ENCODE measurements at regions not wholly inside any gene's neighbourhood (a gene's known extent, or its start where the extent isn't known, plus 50 kb on each side); places are given as distances from the start of the nearest gene placed in this dataset.

DNA sequence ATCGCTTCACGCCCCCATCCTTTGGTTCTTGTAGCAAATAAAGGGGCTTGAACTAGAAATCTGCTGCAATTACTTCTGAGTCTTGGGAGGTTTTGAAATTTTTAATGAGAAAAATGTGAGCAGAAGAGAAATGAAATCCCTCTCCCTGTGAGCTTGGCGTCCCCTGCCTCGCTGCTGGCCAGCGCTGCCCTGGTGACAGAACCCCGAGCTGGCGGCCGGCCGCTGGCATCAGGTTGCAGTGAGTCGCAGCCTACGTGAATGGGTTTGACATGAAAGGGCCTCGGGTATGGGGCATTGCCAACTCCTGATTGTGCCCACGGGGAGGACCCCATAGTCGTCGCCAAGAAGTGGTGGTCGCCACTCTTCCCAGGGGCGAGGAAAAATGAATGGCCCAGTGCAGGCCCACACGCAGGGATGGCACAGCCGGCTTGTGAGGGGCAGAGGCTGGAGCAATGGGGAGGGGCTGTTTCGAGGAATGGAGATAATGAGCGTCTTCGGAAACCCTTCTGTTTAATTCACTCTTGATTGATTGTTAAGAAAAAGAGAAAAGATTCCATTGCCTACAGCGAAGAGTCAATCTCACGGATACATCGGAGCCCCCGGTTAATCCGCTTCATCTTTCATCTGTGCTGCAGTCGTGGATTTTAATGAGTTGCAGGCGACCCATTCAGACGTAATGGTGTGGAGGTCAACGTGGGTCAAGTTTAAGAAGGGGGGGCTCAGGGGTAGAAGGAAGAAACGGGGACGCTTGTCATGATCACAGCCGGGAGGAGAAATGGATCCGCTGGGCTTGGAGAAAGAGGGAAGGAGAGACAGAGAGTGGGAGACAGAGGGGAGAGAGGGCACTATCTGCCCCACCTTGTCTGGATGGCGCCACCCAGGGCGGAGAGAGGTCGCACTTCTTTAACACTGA, 380.1 kb downstream of the THBS2 start:
- Histone ChIP-seq H3K36me3 (replicated peaks) (no peaks in the 10 kb centered on the region), H3K27me3 (replicated peaks) (no peaks in the 10 kb centered on the region), H3K4me3 (ENCODE audit: low read depth, low read length) (no peak overlapping the region), H3K27ac (no peak overlapping the region)
- in situ Hi-C loops (cut with HindIII; ENCODE audit: low pct_ligation_motif_present, low sequenced_read_pairs), result no loop called here
- TF ChIP-seq, protein P1, sequence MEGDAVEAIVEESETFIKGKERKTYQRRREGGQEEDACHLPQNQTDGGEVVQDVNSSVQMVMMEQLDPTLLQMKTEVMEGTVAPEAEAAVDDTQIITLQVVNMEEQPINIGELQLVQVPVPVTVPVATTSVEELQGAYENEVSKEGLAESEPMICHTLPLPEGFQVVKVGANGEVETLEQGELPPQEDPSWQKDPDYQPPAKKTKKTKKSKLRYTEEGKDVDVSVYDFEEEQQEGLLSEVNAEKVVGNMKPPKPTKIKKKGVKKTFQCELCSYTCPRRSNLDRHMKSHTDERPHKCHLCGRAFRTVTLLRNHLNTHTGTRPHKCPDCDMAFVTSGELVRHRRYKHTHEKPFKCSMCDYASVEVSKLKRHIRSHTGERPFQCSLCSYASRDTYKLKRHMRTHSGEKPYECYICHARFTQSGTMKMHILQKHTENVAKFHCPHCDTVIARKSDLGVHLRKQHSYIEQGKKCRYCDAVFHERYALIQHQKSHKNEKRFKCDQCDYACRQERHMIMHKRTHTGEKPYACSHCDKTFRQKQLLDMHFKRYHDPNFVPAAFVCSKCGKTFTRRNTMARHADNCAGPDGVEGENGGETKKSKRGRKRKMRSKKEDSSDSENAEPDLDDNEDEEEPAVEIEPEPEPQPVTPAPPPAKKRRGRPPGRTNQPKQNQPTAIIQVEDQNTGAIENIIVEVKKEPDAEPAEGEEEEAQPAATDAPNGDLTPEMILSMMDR (IDR thresholded peaks at IDR 0.05; ENCODE audit: low read depth, low read length, missing control alignments), result no peak
- no peak for DNase-seq

DNA sequence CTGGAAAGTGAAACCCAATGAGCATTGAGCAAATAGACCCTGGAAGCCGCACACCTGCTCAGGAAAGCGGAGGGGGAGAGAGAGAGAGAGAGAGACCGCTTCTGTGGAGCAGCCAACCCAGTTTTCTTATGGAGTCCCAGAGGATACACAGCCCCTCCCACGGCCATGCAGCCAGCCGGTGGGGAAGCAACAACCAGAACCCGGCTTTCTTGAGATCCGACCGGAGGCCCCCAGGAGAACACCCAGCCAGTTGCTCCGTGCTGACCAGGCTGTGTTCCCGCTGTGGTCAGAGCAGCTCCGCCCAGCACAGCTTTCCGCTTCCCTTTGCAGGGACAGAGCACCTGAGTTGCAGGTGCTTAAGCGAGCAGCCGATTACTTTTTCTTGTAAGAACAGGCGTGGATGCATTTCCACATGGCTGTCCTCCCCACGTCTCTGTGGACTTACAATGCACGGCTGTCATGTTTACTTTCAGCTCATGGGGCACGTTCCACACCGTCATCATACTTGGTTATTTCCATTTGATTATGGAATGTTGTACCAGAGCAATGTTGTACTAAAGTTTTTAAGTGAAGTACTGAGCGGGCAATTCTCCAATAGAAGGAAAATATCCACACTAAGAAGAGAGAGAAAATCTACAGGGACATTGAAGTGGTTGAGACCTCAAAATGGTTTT, 381.9 kb downstream of the THBS2 start:
- no peaks in the 10 kb centered on the region for H3K36me3 ChIP-seq (replicated peaks)
- in situ Hi-C loops (cut with HindIII; ENCODE audit: low pct_ligation_motif_present, low sequenced_read_pairs), result no loop called here

DNA sequence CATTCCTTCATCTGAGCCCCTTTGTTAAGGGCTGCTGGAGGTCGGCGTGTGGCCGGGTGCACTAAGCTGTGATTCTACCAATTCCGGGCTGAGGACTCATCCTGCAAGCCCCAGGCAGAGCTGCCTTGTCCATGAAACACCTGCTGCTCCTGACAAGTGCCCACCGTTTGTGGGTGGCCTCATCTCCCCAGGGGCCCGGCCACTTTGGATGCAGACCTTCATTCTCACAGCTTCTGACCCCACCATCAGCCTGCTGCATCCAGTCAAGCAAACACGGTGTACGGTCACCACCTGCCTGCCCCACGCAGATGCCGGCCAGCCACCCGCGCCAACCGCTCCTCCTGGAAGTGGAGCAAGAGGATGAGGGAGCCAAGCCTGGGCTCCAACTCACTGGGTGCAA, 382.7 kb downstream of the THBS2 start:
- H3K27ac ChIP-seq, result no peak overlapping the region
- H3K4me3 ChIP-seq (ENCODE audit: low read depth, low read length), result no peak overlapping the region
- TF ChIP-seq, protein P1 (IDR thresholded peaks at IDR 0.05; ENCODE audit: low read depth, low read length, missing control alignments), result no peak
- no peaks in the 10 kb centered on the region for H3K36me3 ChIP-seq (replicated peaks)
- no peak for DNase-seq
- H3K27me3 ChIP-seq (replicated peaks), result no peaks in the 10 kb centered on the region
- in situ Hi-C loops (cut with HindIII; ENCODE audit: low pct_ligation_motif_present, low sequenced_read_pairs), result no loop called here

More for the DNA sequence above, 381.9 kb downstream of the THBS2 start:
- Histone ChIP-seq H3K27ac (no peak overlapping the region), H3K27me3 (replicated peaks) (no peaks in the 10 kb centered on the region), H3K4me3 (ENCODE audit: low read depth, low read length) (no peak overlapping the region)
- DNase-seq, result no peak
- TF ChIP-seq, protein P1 (IDR thresholded peaks at IDR 0.05; ENCODE audit: low read depth, low read length, missing control alignments), result no peak

DNA sequence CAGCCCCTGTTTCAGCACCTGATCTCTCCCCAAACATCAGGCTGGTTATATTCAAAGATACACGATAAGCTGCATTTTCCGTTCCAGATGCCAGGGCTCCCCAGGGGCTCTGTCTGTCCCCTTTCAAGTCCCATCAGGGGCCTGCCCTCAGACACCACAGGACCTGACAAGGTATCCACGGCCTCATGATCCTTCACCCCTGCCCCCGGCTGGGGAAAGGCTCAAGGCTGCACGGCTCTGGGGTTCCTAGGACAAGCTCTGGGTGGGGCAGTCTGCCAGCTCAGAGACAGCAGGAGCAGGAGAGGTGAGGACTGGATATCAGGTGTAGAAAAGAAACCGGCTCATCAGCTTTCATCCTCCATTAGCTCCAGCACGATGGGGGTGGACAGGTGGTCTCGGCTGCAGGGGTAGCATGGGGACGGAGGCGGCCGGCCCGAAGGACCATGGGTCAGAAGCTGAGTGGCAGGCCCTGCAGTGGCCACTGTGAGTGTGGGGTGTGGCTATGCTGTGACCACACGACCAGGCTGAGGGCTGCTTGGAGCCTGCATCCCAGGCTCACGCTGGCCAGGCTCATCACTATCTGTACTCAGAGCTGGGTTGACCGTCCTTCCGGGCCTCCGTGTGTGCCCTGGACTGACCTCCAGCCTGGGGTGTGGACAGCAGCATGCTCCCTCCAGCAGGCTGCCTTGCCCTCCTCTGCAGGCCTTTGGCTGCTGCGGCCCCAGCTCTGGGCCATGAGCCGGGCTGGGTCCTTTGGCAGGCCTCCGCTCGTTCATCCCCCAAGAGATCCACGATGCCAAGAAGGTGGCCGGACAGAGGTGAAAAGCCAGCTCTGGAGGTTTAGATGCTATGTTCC, 386.2 kb downstream of the THBS2 start:
- TF ChIP-seq, protein P1 (IDR thresholded peaks at IDR 0.05; ENCODE audit: low read depth, low read length, missing control alignments), result no peak
- Histone ChIP-seq H3K27me3 (replicated peaks) (no peaks in the 10 kb centered on the region), H3K4me3 (ENCODE audit: low read depth, low read length) (no peak overlapping the region), H3K27ac (no peak overlapping the region), H3K36me3 (replicated peaks) (no peaks in the 10 kb centered on the region)
- DNase-seq, result no peak
- in situ Hi-C loops (cut with HindIII; ENCODE audit: low pct_ligation_motif_present, low sequenced_read_pairs), result no loop called here

DNA sequence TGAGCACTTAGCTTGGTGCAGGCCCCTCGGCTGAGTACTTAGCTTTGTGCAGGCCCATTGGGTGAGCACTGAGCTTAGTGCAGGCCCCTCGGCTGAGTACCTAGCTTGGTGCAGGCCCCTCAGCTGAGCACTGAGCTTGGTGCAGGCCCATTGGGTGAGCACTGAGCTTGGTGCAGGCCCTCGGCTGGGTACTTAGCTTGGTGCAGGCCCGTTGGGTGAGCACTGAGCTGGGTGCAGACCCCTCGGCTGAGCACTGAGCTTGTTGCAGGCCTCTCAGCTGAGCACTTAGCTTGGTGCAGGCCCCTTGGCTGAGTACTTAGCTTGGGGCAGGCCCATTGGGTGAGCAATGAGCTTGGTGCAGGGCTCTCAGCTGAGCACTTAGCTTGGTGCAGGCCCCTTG, 387.1 kb downstream of the THBS2 start:
- TF ChIP-seq, protein P1 (IDR thresholded peaks at IDR 0.05; ENCODE audit: low read depth, low read length, missing control alignments), result no peak
- in situ Hi-C loops (cut with HindIII; ENCODE audit: low pct_ligation_motif_present, low sequenced_read_pairs), result no loop called here
- H3K4me3 ChIP-seq (ENCODE audit: low read depth, low read length), result no peak overlapping the region

More for the DNA sequence above, 387.1 kb downstream of the THBS2 start:
- H3K27me3 ChIP-seq (replicated peaks), result no peaks in the 10 kb centered on the region
- no peak for DNase-seq
- no peak overlapping the region for H3K27ac ChIP-seq
- H3K36me3 ChIP-seq (replicated peaks), result no peaks in the 10 kb centered on the region

Data from brain microvascular endothelial cell (primary cell).